Parathyroid adenoma (tissue), 2 donors: ENCODE measurements at regions not wholly inside any gene's neighbourhood (a gene's known extent, or its start where the extent isn't known, plus 50 kb on each side); places are given as distances from the start of the nearest gene placed in this dataset.
"Not testable (repeated sequence)": the region's sequence is repeated elsewhere in the genome, so short reads cannot be mapped to it uniquely, and the experiment has no call there.

Experiments
- H2AFZ ChIP-seq: fragments of 300-600 bp; sonication (generic); one replicate; pipeline ENCODE4 v1.7.0; 2017; ENCODE audit warnings: antibody characterized with exemption, mild to moderate bottlenecking
- H3K27ac ChIP-seq: fragments of 300-600 bp; sonication (generic); one replicate; pipeline ENCODE4 v1.7.0; 2017
- H3K27me3 ChIP-seq: fragments of 300-600 bp; sonication (generic); one replicate; pipeline ENCODE4 v1.7.0; 2017; ENCODE audit warnings: low read length; ENCODE audit not compliant: control insufficient read depth, insufficient read depth
- H3K36me3 ChIP-seq: fragments of 300-600 bp; sonication (generic); one replicate; pipeline ENCODE4 v1.7.0; 2017; ENCODE audit warnings: low read length; ENCODE audit not compliant: control insufficient read depth, insufficient read depth
- H3K4me1 ChIP-seq: fragments of 300-600 bp; sonication (generic); one replicate; pipeline ENCODE4 v1.7.0; 2017; ENCODE audit warnings: control low read depth
- H3K4me2 ChIP-seq: fragments of 300-600 bp; sonication (generic); one replicate; pipeline ENCODE4 v1.7.0; 2017; ENCODE audit warnings: low read length
- H3K4me3 ChIP-seq: fragments of 300-600 bp; sonication (generic); one replicate; pipeline ENCODE4 v1.7.0; 2017; ENCODE audit warnings: low read depth, low read length
- H3K79me2 ChIP-seq: fragments of 300-600 bp; sonication (generic); one replicate; pipeline ENCODE4 v1.7.0; 2017; ENCODE audit warnings: control low read depth
- H3K9ac ChIP-seq: fragments of 300-600 bp; sonication (generic); one replicate; pipeline ENCODE4 v1.7.0; 2017; ENCODE audit warnings: mild to moderate bottlenecking
- H3K9me3 ChIP-seq: fragments of 300-600 bp; sonication (generic); one replicate; pipeline ENCODE4 v1.7.0; 2017; ENCODE audit warnings: low read length; ENCODE audit not compliant: control insufficient read depth
- CTCF ChIP-seq: fragments of 300-600 bp; sonication (generic); IDR thresholded peaks from one replicate; pipeline ENCODE4 v1.7.0; 2017; ENCODE audit warnings: antibody characterized with exemption, mild to moderate bottlenecking
- donor health status: primary hyperparathyroidism.

- no peak for TF ChIP-seq CTCF
- no peaks in the 10 kb centered on the region for H3K4me1 ChIP-seq
- no peak overlapping the region for H3K4me2 ChIP-seq
- H2AFZ ChIP-seq = no peak overlapping the region
- no peaks in the 10 kb centered on the region for H3K79me2 ChIP-seq
- no peak overlapping the region for H3K27ac ChIP-seq
- H3K4me3 ChIP-seq = no peak overlapping the region
- H3K9me3 ChIP-seq = no peaks in the 10 kb centered on the region
- no peaks in the 10 kb centered on the region for H3K27me3 ChIP-seq
- H3K9ac ChIP-seq = no peak overlapping the region
- H3K36me3 ChIP-seq = no peaks in the 10 kb centered on the region
Measured at GRCh38 chr10:3568392-3568791, 216.6 kb downstream of the KLF6 start.

- no peak for TF ChIP-seq CTCF
- H3K79me2 ChIP-seq = no peaks in the 10 kb centered on the region
- no peaks in the 10 kb centered on the region for H3K4me1 ChIP-seq
- no peak overlapping the region for H3K9ac ChIP-seq
- no peak overlapping the region for H3K27ac ChIP-seq
- no peaks in the 10 kb centered on the region for H3K9me3 ChIP-seq
- no peak overlapping the region for H3K4me3 ChIP-seq
- no peak overlapping the region for H3K4me2 ChIP-seq
- no peaks in the 10 kb centered on the region for H3K36me3 ChIP-seq
- no peaks in the 10 kb centered on the region for H3K27me3 ChIP-seq
- H2AFZ ChIP-seq = no peak overlapping the region
Measured at GRCh38 chr10:3567291-3567963, 217.6 kb downstream of the KLF6 start.

- H3K79me2 ChIP-seq = no peaks in the 10 kb centered on the region
- TF ChIP-seq CTCF = no peak
- H3K9ac ChIP-seq = no peak overlapping the region
- no peak overlapping the region for H3K4me3 ChIP-seq
- H2AFZ ChIP-seq = no peak overlapping the region
- no peak overlapping the region for H3K27ac ChIP-seq
- no peaks in the 10 kb centered on the region for H3K27me3 ChIP-seq
- H3K4me2 ChIP-seq = no peak overlapping the region
- no peaks in the 10 kb centered on the region for H3K4me1 ChIP-seq
- H3K36me3 ChIP-seq = no peaks in the 10 kb centered on the region
- H3K9me3 ChIP-seq = no peaks in the 10 kb centered on the region
Measured at GRCh38 chr10:3566627-3567026, 218.4 kb downstream of the KLF6 start.

- Histone ChIP-seq H3K36me3 (no peaks in the 10 kb centered on the region), H3K27me3 (no peaks in the 10 kb centered on the region), H2AFZ (no peak overlapping the region), H3K79me2 (no peaks in the 10 kb centered on the region), H3K9ac (no peak overlapping the region), H3K4me2 (no peak overlapping the region), H3K4me3 (no peak overlapping the region), H3K9me3 (no peaks in the 10 kb centered on the region), H3K27ac (no peak overlapping the region), H3K4me1 (no peaks in the 10 kb centered on the region)
- no peak for TF ChIP-seq CTCF
Measured at GRCh38 chr10:3564346-3565002, 220.5 kb downstream of the KLF6 start.

- Histone ChIP-seq H2AFZ (no peak overlapping the region), H3K9ac (no peak overlapping the region), H3K27me3 (no peaks in the 10 kb centered on the region), H3K4me3 (no peak overlapping the region), H3K36me3 (no peaks in the 10 kb centered on the region), H3K4me2 (no peak overlapping the region), H3K4me1 (no peaks in the 10 kb centered on the region), H3K79me2 (no peaks in the 10 kb centered on the region), H3K27ac (no peak overlapping the region), H3K9me3 (no peaks in the 10 kb centered on the region)
- no peak for TF ChIP-seq CTCF
Measured at GRCh38 chr10:3563298-3563697, 221.7 kb downstream of the KLF6 start.

- not testable (repeated sequence) for H3K27ac ChIP-seq, H3K4me2 ChIP-seq, H3K79me2 ChIP-seq, H3K9ac ChIP-seq, H2AFZ ChIP-seq, H3K4me1 ChIP-seq, H3K9me3 ChIP-seq, H3K27me3 ChIP-seq, H3K36me3 ChIP-seq, H3K4me3 ChIP-seq
Measured at GRCh38 chr10:3560628-3561027, 224.4 kb downstream of the KLF6 start.
